ENCODE measurements at regions not wholly inside any gene's neighbourhood (a gene's known extent, or its start where the extent isn't known, plus 50 kb on each side); places are given as distances from the start of the nearest gene placed in this dataset.

DNA sequence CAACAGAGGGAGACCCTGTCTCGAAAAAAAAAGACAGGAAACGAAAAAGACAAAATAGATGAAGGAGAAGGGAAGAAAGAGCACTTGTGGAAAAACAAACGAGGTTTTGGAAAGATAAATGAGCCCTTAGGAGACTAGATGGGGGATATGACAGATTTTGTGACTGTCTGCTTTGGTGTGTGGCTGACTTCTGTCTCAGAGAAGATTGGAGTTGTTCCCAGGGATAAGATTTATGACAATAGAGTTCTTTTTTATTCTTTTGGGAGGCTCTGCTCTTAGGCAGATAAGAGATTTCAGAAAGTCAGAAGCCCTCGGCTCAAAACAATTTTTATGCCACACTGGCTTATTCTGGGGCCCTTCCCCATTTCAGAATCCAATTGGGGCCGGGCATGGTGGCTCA, 73.9 kb upstream of the ATF7IP2 start:
- WGBS (ENCODE audit: low lambda C conversion rate): 13% methylated on average over 5 of the region's 5 CpGs

DNA sequence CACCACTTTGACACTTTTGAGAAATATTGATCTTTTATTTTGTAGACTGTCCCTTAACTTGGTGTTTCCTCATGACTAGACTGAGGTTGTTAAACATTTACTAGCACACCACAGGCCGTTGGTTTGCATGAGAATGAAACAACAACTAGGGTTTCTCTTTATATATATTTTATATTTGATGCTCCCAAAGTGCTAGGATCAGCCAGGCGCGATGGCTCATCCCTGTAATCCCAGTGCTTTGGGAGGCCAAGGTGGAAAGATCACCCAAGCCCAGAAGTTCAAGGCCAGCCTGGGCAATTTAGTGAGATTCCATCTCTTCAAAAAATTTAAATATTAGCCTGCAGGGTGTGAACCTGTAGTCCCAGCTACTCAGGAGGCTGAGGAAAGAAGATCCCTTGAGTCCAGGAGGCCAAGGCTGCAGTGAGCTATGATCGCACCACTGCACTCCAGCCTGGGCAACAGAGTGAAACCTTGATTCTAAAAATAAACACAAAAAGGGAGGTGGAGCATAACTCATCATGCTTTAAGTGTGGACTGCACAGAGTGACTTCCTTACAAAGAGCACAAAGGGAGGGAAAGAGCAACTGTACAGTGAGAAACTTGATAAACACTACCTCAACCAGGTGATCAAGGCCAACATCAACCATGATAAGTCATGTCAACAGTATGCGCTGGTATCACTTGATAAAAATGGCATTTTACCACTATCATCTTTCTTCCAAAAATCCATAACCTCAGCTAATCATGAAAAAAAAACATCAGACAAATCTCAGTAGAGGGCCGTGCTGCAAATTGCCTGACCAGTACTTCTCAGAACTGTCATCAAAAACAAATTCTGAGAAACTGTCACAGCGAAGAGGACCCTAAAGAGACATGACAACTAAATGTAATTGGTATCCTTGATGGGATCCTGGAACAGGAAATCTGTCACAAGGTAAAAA, 72.8 kb upstream of the ATF7IP2 start:
- no peaks in the 10 kb centered on the region for H3K4me1 ChIP-seq (ENCODE audit: control insufficient read depth in 1 of 2, insufficient read depth in 2 of 2, low read depth in 1 of 2, low read length in 1 of 2)
- H3K79me2 ChIP-seq (ENCODE audit: insufficient read depth): no peaks in the 10 kb centered on the region
- no peaks in the 10 kb centered on the region for H3K9me3 ChIP-seq
- POLR2A ChIA-PET: no interaction called here
- no peak overlapping the region for H3K4me3 ChIP-seq (ENCODE audit: low read depth in 2 of 2, low read length in 1 of 2)
- CTCF ChIA-PET: interaction anchor here (0.6 to 2.8 kb wide), 2 partner anchors 197 to 203 kb away, joined by 3 to 23 read pairs; no protein-coding TSS in a partner anchor
- TF ChIP-seq, protein P1, sequence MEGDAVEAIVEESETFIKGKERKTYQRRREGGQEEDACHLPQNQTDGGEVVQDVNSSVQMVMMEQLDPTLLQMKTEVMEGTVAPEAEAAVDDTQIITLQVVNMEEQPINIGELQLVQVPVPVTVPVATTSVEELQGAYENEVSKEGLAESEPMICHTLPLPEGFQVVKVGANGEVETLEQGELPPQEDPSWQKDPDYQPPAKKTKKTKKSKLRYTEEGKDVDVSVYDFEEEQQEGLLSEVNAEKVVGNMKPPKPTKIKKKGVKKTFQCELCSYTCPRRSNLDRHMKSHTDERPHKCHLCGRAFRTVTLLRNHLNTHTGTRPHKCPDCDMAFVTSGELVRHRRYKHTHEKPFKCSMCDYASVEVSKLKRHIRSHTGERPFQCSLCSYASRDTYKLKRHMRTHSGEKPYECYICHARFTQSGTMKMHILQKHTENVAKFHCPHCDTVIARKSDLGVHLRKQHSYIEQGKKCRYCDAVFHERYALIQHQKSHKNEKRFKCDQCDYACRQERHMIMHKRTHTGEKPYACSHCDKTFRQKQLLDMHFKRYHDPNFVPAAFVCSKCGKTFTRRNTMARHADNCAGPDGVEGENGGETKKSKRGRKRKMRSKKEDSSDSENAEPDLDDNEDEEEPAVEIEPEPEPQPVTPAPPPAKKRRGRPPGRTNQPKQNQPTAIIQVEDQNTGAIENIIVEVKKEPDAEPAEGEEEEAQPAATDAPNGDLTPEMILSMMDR (IDR thresholded peaks at IDR 0.05): no peak
- TF ChIP-seq EZH2phosphoT487 (IDR thresholded peaks at IDR 0.05; ENCODE audit: borderline replicate concordance, low read depth) (no peak), NRF1 (IDR thresholded peaks at IDR 0.05; ENCODE audit: low read depth, low read length) (no peak), RFX5 (IDR thresholded peaks at IDR 0.05; ENCODE audit: low read length) (no peak), FOXJ3 (CRISPR knock-in tag; IDR thresholded peaks at IDR 0.05) (no peak), POLR2AphosphoS5 (IDR thresholded peaks at IDR 0.05; ENCODE audit: low read depth, low read length) (no peak), MXI1 (IDR thresholded peaks at IDR 0.05; ENCODE audit: low read depth, low read length) (no peak)
- TF ChIP-seq, protein P2, sequence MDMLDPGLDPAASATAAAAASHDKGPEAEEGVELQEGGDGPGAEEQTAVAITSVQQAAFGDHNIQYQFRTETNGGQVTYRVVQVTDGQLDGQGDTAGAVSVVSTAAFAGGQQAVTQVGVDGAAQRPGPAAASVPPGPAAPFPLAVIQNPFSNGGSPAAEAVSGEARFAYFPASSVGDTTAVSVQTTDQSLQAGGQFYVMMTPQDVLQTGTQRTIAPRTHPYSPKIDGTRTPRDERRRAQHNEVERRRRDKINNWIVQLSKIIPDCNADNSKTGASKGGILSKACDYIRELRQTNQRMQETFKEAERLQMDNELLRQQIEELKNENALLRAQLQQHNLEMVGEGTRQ (IDR thresholded peaks at IDR 0.05; ENCODE audit: borderline replicate concordance, low read depth, low read length): no peak
- TF ChIP-seq, protein P3, sequence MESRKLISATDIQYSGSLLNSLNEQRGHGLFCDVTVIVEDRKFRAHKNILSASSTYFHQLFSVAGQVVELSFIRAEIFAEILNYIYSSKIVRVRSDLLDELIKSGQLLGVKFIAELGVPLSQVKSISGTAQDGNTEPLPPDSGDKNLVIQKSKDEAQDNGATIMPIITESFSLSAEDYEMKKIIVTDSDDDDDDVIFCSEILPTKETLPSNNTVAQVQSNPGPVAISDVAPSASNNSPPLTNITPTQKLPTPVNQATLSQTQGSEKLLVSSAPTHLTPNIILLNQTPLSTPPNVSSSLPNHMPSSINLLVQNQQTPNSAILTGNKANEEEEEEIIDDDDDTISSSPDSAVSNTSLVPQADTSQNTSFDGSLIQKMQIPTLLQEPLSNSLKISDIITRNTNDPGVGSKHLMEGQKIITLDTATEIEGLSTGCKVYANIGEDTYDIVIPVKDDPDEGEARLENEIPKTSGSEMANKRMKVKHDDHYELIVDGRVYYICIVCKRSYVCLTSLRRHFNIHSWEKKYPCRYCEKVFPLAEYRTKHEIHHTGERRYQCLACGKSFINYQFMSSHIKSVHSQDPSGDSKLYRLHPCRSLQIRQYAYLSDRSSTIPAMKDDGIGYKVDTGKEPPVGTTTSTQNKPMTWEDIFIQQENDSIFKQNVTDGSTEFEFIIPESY (IDR thresholded peaks at IDR 0.05; ENCODE audit: borderline replicate concordance, low read depth): no peak
- TF ChIP-seq, protein P4, sequence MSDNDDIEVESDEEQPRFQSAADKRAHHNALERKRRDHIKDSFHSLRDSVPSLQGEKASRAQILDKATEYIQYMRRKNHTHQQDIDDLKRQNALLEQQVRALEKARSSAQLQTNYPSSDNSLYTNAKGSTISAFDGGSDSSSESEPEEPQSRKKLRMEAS (IDR thresholded peaks at IDR 0.05; ENCODE audit: low read depth): no peak
- no peaks in the 10 kb centered on the region for H3K36me3 ChIP-seq (replicated peaks in 1 of 2; ENCODE audit: control insufficient read depth in 1 of 2, insufficient read depth in 2 of 2, low read length in 1 of 2)
- no peak overlapping the region for H3K4me2 ChIP-seq
- DNase-seq: no peak
- H2AFZ ChIP-seq (ENCODE audit: low read depth): no peak overlapping the region
- WGBS (ENCODE audit: low lambda C conversion rate): 52% methylated on average over 7 of the region's 7 CpGs
- H3K9ac ChIP-seq: no peak overlapping the region
- no peak overlapping the region for H3K27ac ChIP-seq (ENCODE audit: low read depth in 2 of 2, low read length in 1 of 2)
- H4K20me1 ChIP-seq (ENCODE audit: insufficient read depth): no peaks in the 10 kb centered on the region
- no peaks in the 10 kb centered on the region for H3F3A ChIP-seq (replicated peaks; ENCODE audit: insufficient read depth)
- H3K9me2 ChIP-seq: no peaks in the 10 kb centered on the region
- no peaks in the 10 kb centered on the region for H3K27me3 ChIP-seq (ENCODE audit: insufficient read depth)

More for the DNA sequence above, 73.9 kb upstream of the ATF7IP2 start:
- H3K27ac ChIP-seq (ENCODE audit: low read depth in 2 of 2, low read length in 1 of 2): no peak overlapping the region
- H3K4me2 ChIP-seq: no peak overlapping the region
- H3K4me3 ChIP-seq (ENCODE audit: low read depth in 2 of 2, low read length in 1 of 2): no peak overlapping the region
- H3K4me1 ChIP-seq (ENCODE audit: control insufficient read depth in 1 of 2, insufficient read depth in 2 of 2, low read depth in 1 of 2, low read length in 1 of 2): no peaks in the 10 kb centered on the region
- H3K9me2 ChIP-seq: no peaks in the 10 kb centered on the region
- TF ChIP-seq NFIC (IDR thresholded peaks at IDR 0.05; ENCODE audit: borderline replicate concordance): no peak
- TF ChIP-seq EZH2phosphoT487 (IDR thresholded peaks at IDR 0.05; ENCODE audit: borderline replicate concordance, low read depth): no peak
- TF ChIP-seq SIN3A (IDR thresholded peaks at IDR 0.05; ENCODE audit: borderline replicate concordance, low read depth, low read length): no peak
- TF ChIP-seq, protein P1 (IDR thresholded peaks at IDR 0.05): no peak
- no peak for TF ChIP-seq YY1 (IDR thresholded peaks at IDR 0.05; ENCODE audit: low read depth)
- no peaks in the 10 kb centered on the region for H3F3A ChIP-seq (replicated peaks; ENCODE audit: insufficient read depth)
- H3K9me3 ChIP-seq: no peaks in the 10 kb centered on the region
- ChIA-PET CTCF (interaction anchor here (0.6 kb wide), 1 partner anchor 204 kb away, joined by 3 read pairs; no protein-coding TSS in a partner anchor), POLR2A (no interaction called here)
- no peaks in the 10 kb centered on the region for H3K27me3 ChIP-seq (ENCODE audit: insufficient read depth)
- no peaks in the 10 kb centered on the region for H3K79me2 ChIP-seq (ENCODE audit: insufficient read depth)
- H2AFZ ChIP-seq (ENCODE audit: low read depth): no peak overlapping the region
- H3K36me3 ChIP-seq (replicated peaks in 1 of 2; ENCODE audit: control insufficient read depth in 1 of 2, insufficient read depth in 2 of 2, low read length in 1 of 2): no peaks in the 10 kb centered on the region
- no peak overlapping the region for H3K9ac ChIP-seq
- no peaks in the 10 kb centered on the region for H4K20me1 ChIP-seq (ENCODE audit: insufficient read depth)
- no peak for DNase-seq
